HCT116 (cell line): ENCODE measurements at regions not wholly inside any gene's neighbourhood (a gene's known extent, or its start where the extent isn't known, plus 50 kb on each side); places are given as distances from the start of the nearest gene placed in this dataset.

Source experiments
- ATAC-seq: fragments of 200-7000 bp; cut with Tn5 transposase; 2 replicates; pipeline ENCODE4 v1.9.1; 2020; ENCODE audit warnings: mild to moderate bottlenecking, moderate library complexity
- BruUV-seq: library from RNA; stranded (reverse); fragments of 400-500 nt; replicated peaks from 2 replicates; lab custom pipeline; 2021; lab: Mats Ljungman, UMichigan
- CTCF ChIA-PET: fragments of 300-600 bp; sonication (Branson Sonifier 250); formaldehyde crosslinking; loops from one replicate; lab custom pipeline; 2021; ENCODE audit warnings: antibody characterized with exemption; lab: Charles Lee
- POLR2A ChIA-PET: fragments of 300-600, 350-600 bp; sonication (Branson Sonifier 250); formaldehyde crosslinking; loops from one replicate; lab custom pipeline; 2021; ENCODE audit warnings: antibody characterized with exemption; lab: Charles Lee
- RAD21 ChIA-PET, 2 experiments: fragments of 300-600 bp; sonication (Branson Sonifier 250); formaldehyde crosslinking; loops; one replicate each; lab custom pipeline; 2023; ENCODE audit warnings: low total read pairs in 2 of 2; ENCODE audit not compliant: uncharacterized antibody in 2 of 2, unreplicated experiment in 2 of 2, low non-redundant PET in 1 of 2; lab: Charles Lee
- DNase-seq: peaks from one replicate; pipeline ENCODE4 v3.0.0-alpha.2; 2010; ENCODE audit warnings: low read depth, low spot score
- H2AFZ ChIP-seq: fragments of 200-600 bp; shearing (Covaris generic), sonication (generic); 2 replicates; pipeline ENCODE4 v1.6.1; 2017; ENCODE audit warnings: low read depth, mixed run types, mixed read lengths, antibody characterized with exemption, low read length; ENCODE audit not compliant: poor library complexity, severe bottlenecking
- H3K27ac ChIP-seq: 2 replicates; pipeline ENCODE4 v1.5.1; 2012; ENCODE audit warnings: low read depth, low read length
- H3K27me3 ChIP-seq: fragments of 200-600 bp; sonication (generic); 2 replicates; pipeline ENCODE4 v1.6.1; 2016; ENCODE audit warnings: mixed run types, low read length, mixed read lengths; ENCODE audit not compliant: insufficient read depth
- H3K36me3 ChIP-seq, 2 experiments: fragments of 200-500 bp in 1 of 2; fragments of 200-600 bp in 1 of 2; sonication (Bioruptor generic) in 1 of 2; sonication (generic) in 1 of 2; 2 replicates each; pipeline versions ENCODE4 v1.5.1 to v1.6.1; 2014 to 2016; ENCODE audit warnings: low read length in 2 of 2, inconsistent platforms in 1 of 2, mixed read lengths in 1 of 2, mixed run types in 1 of 2; ENCODE audit not compliant: insufficient read depth in 2 of 2, control insufficient read depth in 1 of 2
- H3K4me1 ChIP-seq, 2 experiments: fragments of 200-600 bp in 1 of 2; sonication (generic) in 1 of 2; 2 replicates each; pipeline versions ENCODE4 v1.5.1 to v1.6.1; 2012 to 2017; ENCODE audit warnings: low read length in 2 of 2, inconsistent platforms in 1 of 2, mild to moderate bottlenecking in 1 of 2, mixed read lengths in 1 of 2, mixed run types in 1 of 2, moderate library complexity in 1 of 2; ENCODE audit not compliant: insufficient read depth in 2 of 2, control insufficient read depth in 1 of 2
- H3K4me2 ChIP-seq: fragments of 200-600 bp; sonication (generic); 2 replicates; pipeline ENCODE4 v1.6.1; 2017; ENCODE audit warnings: mixed run types, low read length, mixed read lengths
- H3K4me3 ChIP-seq, 2 experiments: fragments of 200-600 bp in 1 of 2; sonication (generic) in 1 of 2; replicated peaks in 1 of 2; 2 replicates each; pipeline ENCODE4 v1.5.1; 2011 to 2016; ENCODE audit warnings: low read length in 2 of 2, control low read depth in 1 of 2, low read depth in 1 of 2, mild to moderate bottlenecking in 1 of 2, mixed read lengths in 1 of 2, mixed run types in 1 of 2
- H3K79me2 ChIP-seq: fragments of 200-600 bp; sonication (generic); 2 replicates; pipeline ENCODE4 v1.6.1; 2017; ENCODE audit warnings: mild to moderate bottlenecking, mixed run types, low read length, moderate library complexity, mixed read lengths; ENCODE audit not compliant: insufficient read depth
- H3K9ac ChIP-seq: fragments of 200-600 bp; sonication (generic); 2 replicates; pipeline ENCODE4 v1.6.1; 2016; ENCODE audit warnings: low read length, mixed read lengths
- H3K9me2 ChIP-seq: fragments of 200-600 bp; sonication (generic), shearing (Covaris generic); 2 replicates; pipeline ENCODE4 v1.6.1; 2017; ENCODE audit warnings: mixed run types, mild to moderate bottlenecking, moderate library complexity; ENCODE audit not compliant: insufficient read depth
- H3K9me3 ChIP-seq, 2 experiments: fragments of 200-500 bp in 1 of 2; fragments of 200-600 bp in 1 of 2; sonication (Bioruptor generic) in 1 of 2; sonication (generic) in 1 of 2; 2 replicates each; pipeline ENCODE4 v1.6.1; 2014 to 2017; ENCODE audit warnings: low read length in 2 of 2, mixed read lengths in 2 of 2, inconsistent platforms in 1 of 2, low read depth in 1 of 2, mild to moderate bottlenecking in 1 of 2, mixed run types in 1 of 2, moderate library complexity in 1 of 2; ENCODE audit not compliant: control insufficient read depth in 1 of 2, insufficient read depth in 1 of 2
- H4K20me1 ChIP-seq: fragments of 200-600 bp; sonication (generic), shearing (Covaris generic); 2 replicates; pipeline ENCODE4 v1.6.1; 2017; ENCODE audit warnings: mixed run types, mild to moderate bottlenecking, moderate library complexity; ENCODE audit not compliant: insufficient read depth
- EGR1 ChIP-seq: IDR thresholded peaks from 2 replicates; pipeline ENCODE4 v1.6.1; 2012; ENCODE audit warnings: low read depth
- EZH2 ChIP-seq: fragments of 200-600 bp; sonication (generic); IDR thresholded peaks from 2 replicates; pipeline ENCODE4 v1.6.1; 2017; ENCODE audit warnings: antibody characterized with exemption, mixed run types
- SP1 ChIP-seq: IDR thresholded peaks from 2 replicates; pipeline ENCODE4 v1.6.1; 2012; ENCODE audit warnings: low read depth
- SRF ChIP-seq: IDR thresholded peaks from 2 replicates; pipeline ENCODE4 v1.6.1; 2012; ENCODE audit warnings: low read depth
- ZFX ChIP-seq: fragments of 450-650 bp; IDR thresholded peaks from 2 replicates; pipeline ENCODE4 v1.6.1; 2017
- intact Hi-C: fragments of 100-400 bp; cut with micrococcal nuclease; formaldehyde crosslinking; loops from 2 replicates; pipeline ENCODE4 v1.10.0; 2022
- TF ChIP-seq, protein P1 (sequence below): IDR thresholded peaks from 2 replicates; pipeline ENCODE4 v1.6.1; 2012

DNA sequence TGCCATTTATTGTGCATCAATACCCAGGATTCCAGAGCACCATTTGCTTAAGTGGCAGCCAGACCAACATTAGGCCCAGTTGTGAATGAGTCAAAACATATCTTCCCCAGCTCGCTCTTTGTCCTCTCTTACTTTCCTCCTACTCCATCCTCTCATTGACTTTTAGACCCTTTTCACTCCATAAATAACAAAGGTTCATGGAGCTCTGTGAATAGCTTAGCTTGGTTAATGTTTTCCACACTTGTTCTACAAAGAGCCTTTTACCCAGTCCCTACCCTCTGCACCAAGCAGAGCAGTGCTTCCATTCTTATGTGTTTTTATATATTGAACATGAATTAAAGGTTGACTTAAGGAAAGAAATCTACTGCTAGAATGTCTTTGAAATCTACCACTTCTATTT is 625.8 kb upstream of the FANCL start:
- ATAC-seq (no peak), DNase-seq (no peak)
- no peak overlapping the region for H3K9ac ChIP-seq
- BruUV-seq: no TSS peak
- intact Hi-C loops: loop anchor here (5.0 kb wide), 1 partner anchor 960 kb away; no protein-coding TSS in a partner anchor
- POLR2A ChIA-PET: no interaction called here
- RAD21 ChIA-PET: no interaction called here
- H3K9me3 ChIP-seq: no peaks in the 10 kb centered on the region
- no peaks in the 10 kb centered on the region for H4K20me1 ChIP-seq
- H3K36me3 ChIP-seq: no peaks in the 10 kb centered on the region
- H2AFZ ChIP-seq: no peak overlapping the region
- CTCF ChIA-PET: no interaction called here
- H3K4me2 ChIP-seq: no peak overlapping the region
- H3K9me2 ChIP-seq: no peaks in the 10 kb centered on the region
- no peaks in the 10 kb centered on the region for H3K4me1 ChIP-seq
- H3K4me3 ChIP-seq: no peak overlapping the region
- TF ChIP-seq EGR1: no peak
- TF ChIP-seq ZFX: no peak
- no peak for TF ChIP-seq SRF
- TF ChIP-seq SP1: no peak
- H3K79me2 ChIP-seq: no peaks in the 10 kb centered on the region
- peaks cover 4% of the 10 kb centered on the region; the same call in 1 of the 2 replicates for H3K27me3 ChIP-seq
- no peak overlapping the region for H3K27ac ChIP-seq

DNA sequence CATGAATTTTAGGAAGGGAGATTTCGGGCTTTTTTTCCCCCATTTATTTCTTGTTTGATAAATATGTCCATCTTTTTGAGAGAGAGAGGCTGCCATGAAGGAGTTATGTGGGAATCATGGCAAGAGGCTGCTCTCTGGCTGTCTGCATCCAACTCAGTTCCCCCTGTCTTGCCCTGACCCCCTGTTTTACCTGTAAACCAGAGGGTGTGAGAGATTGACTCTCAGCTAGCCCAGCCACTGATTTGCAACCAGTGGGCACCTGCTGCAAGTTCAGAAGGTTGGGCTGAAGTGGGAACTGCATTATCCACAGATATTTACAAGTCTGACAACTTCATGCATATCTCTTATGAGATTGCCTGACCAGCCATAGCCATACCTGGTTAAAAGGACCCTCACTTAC is 625.4 kb upstream of the FANCL start:
- BruUV-seq: no TSS peak
- RAD21 ChIA-PET: no interaction called here
- intact Hi-C loops: loop anchor here (5.0 kb wide), 1 partner anchor 959 kb away; no protein-coding TSS in a partner anchor

More for the DNA sequence above, 625.4 kb upstream of the FANCL start:
- no peak for ATAC-seq
- no peaks in the 10 kb centered on the region for H3K79me2 ChIP-seq
- H3K27ac ChIP-seq: no peak overlapping the region
- no peak overlapping the region for H3K4me3 ChIP-seq
- peaks cover 4% of the 10 kb centered on the region; the same call in 1 of the 2 replicates for H3K27me3 ChIP-seq
- no peak overlapping the region for H3K9ac ChIP-seq
- ChIA-PET POLR2A (no interaction called here), CTCF (no interaction called here)
- no peak overlapping the region for H2AFZ ChIP-seq
- no peak overlapping the region for H3K4me2 ChIP-seq
- no peaks in the 10 kb centered on the region for H3K4me1 ChIP-seq
- H3K36me3 ChIP-seq: no peaks in the 10 kb centered on the region
- no peak for DNase-seq
- no peaks in the 10 kb centered on the region for H3K9me2 ChIP-seq
- H3K9me3 ChIP-seq: no peaks in the 10 kb centered on the region
- TF ChIP-seq SRF (no peak), EZH2 (no peak)
- TF ChIP-seq, protein P1, sequence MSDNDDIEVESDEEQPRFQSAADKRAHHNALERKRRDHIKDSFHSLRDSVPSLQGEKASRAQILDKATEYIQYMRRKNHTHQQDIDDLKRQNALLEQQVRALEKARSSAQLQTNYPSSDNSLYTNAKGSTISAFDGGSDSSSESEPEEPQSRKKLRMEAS: no peak
- TF ChIP-seq, all 23 proteins: peak for 0
- no peaks in the 10 kb centered on the region for H4K20me1 ChIP-seq
